Activated CD4-positive, alpha-beta memory T cell treated with anti-CD3 and anti-CD28 coated beads for 36 hours (primary cell): ENCODE measurements at regions not wholly inside any gene's neighbourhood (a gene's known extent, or its start where the extent isn't known, plus 50 kb on each side); places are given as distances from the start of the nearest gene placed in this dataset.

Source experiments
- CTCF ChIA-PET: fragments of 350-600 bp; sonication (Branson Sonifier 250); formaldehyde crosslinking; loops from one replicate; lab custom pipeline; 2021; ENCODE audit warnings: antibody characterized with exemption, inconsistent platforms; lab: Charles Lee
- POLR2A ChIA-PET: fragments of 350-600 bp; sonication (Branson Sonifier 250); formaldehyde crosslinking; loops from one replicate; lab custom pipeline; 2021; ENCODE audit warnings: antibody characterized with exemption; lab: Charles Lee
- DNase-seq: peaks from one replicate; pipeline ENCODE4 v3.0.0-alpha.2; 2020
- H3K27ac Mint-ChIP-seq: one replicate; pipeline ENCODE4 v1.8.0; 2021; ENCODE audit warnings: mixed read lengths
- H3K27me3 Mint-ChIP-seq: one replicate; pipeline ENCODE4 v1.8.0; 2021; ENCODE audit warnings: mixed read lengths
- H3K36me3 Mint-ChIP-seq: one replicate; pipeline ENCODE4 v1.8.0; 2021; ENCODE audit warnings: mixed read lengths
- H3K4me1 Mint-ChIP-seq: one replicate; pipeline ENCODE4 v1.8.0; 2021; ENCODE audit warnings: low read depth, mixed read lengths
- H3K4me3 Mint-ChIP-seq: one replicate; pipeline ENCODE4 v1.8.0; 2021; ENCODE audit warnings: mild to moderate bottlenecking, mixed read lengths
- H3K9me3 Mint-ChIP-seq: one replicate; pipeline ENCODE4 v1.8.0; 2021; ENCODE audit warnings: mixed read lengths
- intact Hi-C: fragments of 100-400 bp; cut with micrococcal nuclease; formaldehyde crosslinking; loops from one replicate; pipeline ENCODE4 v1.15.1; 2023

DNA sequence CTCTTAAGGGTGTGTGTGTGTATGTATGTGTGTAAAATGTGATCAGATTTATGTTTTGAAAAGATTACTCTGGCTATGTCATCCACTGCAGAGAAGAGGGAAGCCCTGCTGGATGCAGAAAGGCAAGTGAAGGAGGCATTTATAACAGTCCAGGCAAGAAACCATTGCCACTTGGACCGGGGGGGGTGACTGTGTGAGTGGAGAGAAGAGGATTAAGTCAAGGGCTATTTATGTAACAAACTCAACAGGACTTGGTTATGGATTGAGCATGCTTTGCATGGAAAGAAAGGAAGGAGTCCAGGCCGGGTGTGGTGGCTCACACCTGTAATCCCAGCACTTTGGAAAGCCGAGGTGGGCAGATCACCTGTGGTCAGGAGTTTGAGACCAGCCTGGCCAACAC, 143.0 kb downstream of the URB2 start:
- H3K36me3 Mint-ChIP-seq = no peaks in the 10 kb centered on the region
- H3K27ac Mint-ChIP-seq = no peak overlapping the region
- peaks cover 25% of the 10 kb centered on the region for H3K27me3 Mint-ChIP-seq
- intact Hi-C loops = no loop called here
- ChIA-PET POLR2A (no interaction called here), CTCF (no interaction called here)
- H3K4me3 Mint-ChIP-seq = no peak overlapping the region
- H3K9me3 Mint-ChIP-seq = no peaks in the 10 kb centered on the region
- H3K4me1 Mint-ChIP-seq = no peaks in the 10 kb centered on the region
- DNase-seq = no peak

DNA sequence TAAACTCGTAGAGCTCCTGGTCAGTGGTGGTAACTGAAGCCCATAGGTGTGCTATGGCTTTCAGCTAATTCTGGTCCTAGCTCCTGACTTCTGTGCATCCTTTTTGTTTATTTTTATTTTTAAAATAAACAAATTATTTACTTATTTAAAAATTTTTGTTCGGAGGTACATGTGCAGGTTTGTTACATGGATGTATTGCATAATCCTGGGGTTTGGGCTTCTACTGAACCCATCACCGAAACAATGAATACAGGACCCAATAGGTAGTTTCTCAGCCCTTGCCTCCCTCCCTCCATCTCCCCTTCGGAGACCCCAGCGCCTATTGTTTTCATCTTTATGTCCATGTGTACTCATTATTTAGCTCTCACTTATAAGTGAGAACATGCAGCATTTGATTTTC, 143.8 kb downstream of the URB2 start:
- H3K4me1 Mint-ChIP-seq = no peaks in the 10 kb centered on the region
- H3K27ac Mint-ChIP-seq = no peak overlapping the region
- ChIA-PET CTCF (no interaction called here), POLR2A (no interaction called here)
- H3K4me3 Mint-ChIP-seq = no peak overlapping the region
- H3K36me3 Mint-ChIP-seq = no peaks in the 10 kb centered on the region
- no peaks in the 10 kb centered on the region for H3K9me3 Mint-ChIP-seq
- no peak for DNase-seq
- intact Hi-C loops = no loop called here
- H3K27me3 Mint-ChIP-seq = peaks cover 26% of the 10 kb centered on the region

- CTCF ChIA-PET = no interaction called here
- peaks cover 16% of the 10 kb centered on the region for H3K27me3 Mint-ChIP-seq
- no peak overlapping the region for H3K4me3 Mint-ChIP-seq
- no peaks in the 10 kb centered on the region for H3K4me1 Mint-ChIP-seq
- no peaks in the 10 kb centered on the region for H3K9me3 Mint-ChIP-seq
- intact Hi-C loops = no loop called here
- no peak for DNase-seq
- POLR2A ChIA-PET = no interaction called here
- H3K36me3 Mint-ChIP-seq = no peaks in the 10 kb centered on the region
- H3K27ac Mint-ChIP-seq = no peak overlapping the region
Observed at GRCh38 chr1:229778794-229779193, 152.7 kb downstream of the URB2 start.

- peaks cover 10% of the 10 kb centered on the region for H3K27me3 Mint-ChIP-seq
- POLR2A ChIA-PET = no interaction called here
Observed at GRCh38 chr1:229781453-229781852, 155.4 kb downstream of the URB2 start.

DNA sequence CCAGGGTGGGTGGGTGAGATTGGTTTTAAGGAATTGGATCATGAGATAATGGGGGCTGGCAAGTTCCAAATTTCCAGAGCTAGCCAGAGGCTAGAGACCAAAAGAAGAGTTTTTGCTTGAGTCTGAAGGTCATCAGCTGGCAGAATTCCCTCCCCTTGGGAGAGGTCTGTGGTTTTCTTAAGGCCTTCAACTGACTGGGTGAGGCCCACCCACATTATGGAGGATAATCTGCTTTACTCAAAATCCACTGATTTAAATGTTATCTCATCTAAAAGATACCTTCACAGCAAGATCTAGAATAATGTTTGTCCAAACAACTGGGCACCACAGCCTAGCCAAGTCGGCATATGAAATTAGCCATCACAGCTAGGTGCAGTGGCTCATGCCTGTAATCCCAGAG, 156.4 kb downstream of the URB2 start:
- POLR2A ChIA-PET = no interaction called here
- Mint-ChIP-seq H3K9me3 (no peaks in the 10 kb centered on the region), H3K36me3 (no peaks in the 10 kb centered on the region), H3K4me3 (no peak overlapping the region), H3K4me1 (no peaks in the 10 kb centered on the region), H3K27me3 (peaks cover 10% of the 10 kb centered on the region), H3K27ac (no peak overlapping the region)
- intact Hi-C loops = no loop called here
- CTCF ChIA-PET = no interaction called here
- DNase-seq = no peak

More at GRCh38 chr1:229781453-229781852, 155.4 kb downstream of the URB2 start:
- H3K4me1 Mint-ChIP-seq = no peaks in the 10 kb centered on the region
- CTCF ChIA-PET = no interaction called here
- H3K9me3 Mint-ChIP-seq = no peaks in the 10 kb centered on the region
- DNase-seq = no peak
- H3K36me3 Mint-ChIP-seq = no peaks in the 10 kb centered on the region
- no peak overlapping the region for H3K27ac Mint-ChIP-seq
- intact Hi-C loops = no loop called here
- no peak overlapping the region for H3K4me3 Mint-ChIP-seq

DNA sequence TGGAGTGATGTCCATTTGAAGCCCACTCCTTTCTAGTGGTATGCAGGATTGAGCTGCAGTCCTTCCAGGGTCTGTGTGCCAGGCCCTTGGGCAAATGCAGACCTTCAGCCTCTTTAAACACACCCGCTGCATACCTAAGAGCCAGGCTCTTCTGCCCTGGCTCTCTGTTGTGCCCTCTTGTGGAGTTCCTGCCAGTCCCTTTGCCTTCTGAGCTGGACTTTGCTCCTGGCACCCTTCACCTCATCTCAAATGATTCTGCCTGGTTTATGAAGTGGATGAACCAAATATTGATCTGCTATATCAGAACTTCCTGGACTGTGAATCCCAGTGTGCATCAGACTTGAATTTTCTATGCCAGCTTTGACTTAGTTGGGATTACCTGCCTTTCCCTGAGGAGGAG, 158.8 kb downstream of the URB2 start:
- Mint-ChIP-seq H3K36me3 (no peaks in the 10 kb centered on the region), H3K27me3 (peaks cover 15% of the 10 kb centered on the region), H3K4me3 (no peak overlapping the region), H3K9me3 (peaks cover 2% of the 10 kb centered on the region), H3K27ac (no peak overlapping the region), H3K4me1 (no peaks in the 10 kb centered on the region)
- intact Hi-C loops = no loop called here
- POLR2A ChIA-PET = no interaction called here
- no peak for DNase-seq
- CTCF ChIA-PET = no interaction called here

- Mint-ChIP-seq H3K9me3 (peaks cover 11% of the 10 kb centered on the region), H3K36me3 (no peaks in the 10 kb centered on the region), H3K27me3 (peaks cover 10% of the 10 kb centered on the region), H3K27ac (no peak overlapping the region), H3K4me3 (no peak overlapping the region), H3K4me1 (no peaks in the 10 kb centered on the region)
- ChIA-PET CTCF (no interaction called here), POLR2A (no interaction called here)
- intact Hi-C loops = no loop called here
- DNase-seq = no peak
Observed at GRCh38 chr1:229786974-229787610, 161.0 kb downstream of the URB2 start.

- no peak overlapping the region for H3K27ac Mint-ChIP-seq
- POLR2A ChIA-PET = no interaction called here
- no peaks in the 10 kb centered on the region for H3K4me1 Mint-ChIP-seq
- no peak overlapping the region for H3K4me3 Mint-ChIP-seq
- CTCF ChIA-PET = no interaction called here
- H3K9me3 Mint-ChIP-seq = peaks cover 11% of the 10 kb centered on the region
- no peak for DNase-seq
- intact Hi-C loops = no loop called here
- peaks cover 7% of the 10 kb centered on the region for H3K27me3 Mint-ChIP-seq
- no peaks in the 10 kb centered on the region for H3K36me3 Mint-ChIP-seq
Observed at GRCh38 chr1:229788004-229788403, 162.0 kb downstream of the URB2 start.

DNA sequence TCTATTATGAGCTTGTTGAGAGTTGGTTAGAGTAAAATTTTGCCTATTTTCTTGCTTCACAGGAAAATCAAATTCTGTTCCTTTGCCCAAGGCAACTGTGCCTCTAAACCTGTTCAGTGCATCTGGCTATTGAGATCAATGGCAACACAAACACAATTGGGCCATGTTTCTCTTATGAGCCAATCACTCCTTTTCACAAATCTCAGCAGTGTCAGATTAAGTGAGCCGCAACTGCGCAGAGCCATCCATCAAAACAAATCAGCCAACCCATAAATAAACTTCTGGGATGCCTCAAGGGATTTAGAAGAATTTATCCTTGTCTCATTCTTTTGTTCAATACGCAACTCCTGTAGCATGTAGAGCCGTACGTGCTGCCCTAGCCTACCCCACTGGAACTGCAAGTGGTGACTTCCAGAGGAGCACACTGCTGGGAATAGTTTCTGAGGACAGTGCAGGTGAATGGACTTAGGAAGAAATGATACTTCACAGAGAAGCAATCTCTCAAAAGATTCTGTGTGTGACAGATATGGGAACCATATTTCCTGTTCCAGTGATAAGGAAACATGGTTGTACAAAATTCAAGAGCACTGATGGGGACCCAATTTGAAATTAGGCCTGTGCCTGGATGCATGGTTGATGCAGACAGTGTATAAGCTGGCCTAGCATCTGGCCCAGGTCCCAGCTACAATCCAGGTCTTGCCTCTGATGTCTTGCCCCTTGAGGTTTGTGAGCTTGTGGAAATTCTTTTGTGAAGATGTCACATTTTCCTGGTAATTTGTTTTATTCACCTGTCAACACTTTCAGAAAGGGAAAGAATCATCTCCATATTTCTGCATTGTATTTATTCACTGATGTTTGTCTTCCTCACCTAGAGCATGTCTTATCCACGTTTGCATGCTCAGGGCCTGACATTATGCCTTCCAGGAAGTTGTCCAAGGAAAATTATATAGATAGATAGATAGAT, 166.2 kb downstream of the URB2 start:
- Mint-ChIP-seq H3K4me3 (no peak overlapping the region), H3K4me1 (peaks cover 5% of the 10 kb centered on the region), H3K9me3 (peaks cover 11% of the 10 kb centered on the region), H3K27me3 (peaks cover 10% of the 10 kb centered on the region), H3K27ac (no peak overlapping the region), H3K36me3 (no peaks in the 10 kb centered on the region)
- CTCF ChIA-PET = no interaction called here
- DNase-seq = no peak
- intact Hi-C loops = no loop called here
- POLR2A ChIA-PET = no interaction called here

DNA sequence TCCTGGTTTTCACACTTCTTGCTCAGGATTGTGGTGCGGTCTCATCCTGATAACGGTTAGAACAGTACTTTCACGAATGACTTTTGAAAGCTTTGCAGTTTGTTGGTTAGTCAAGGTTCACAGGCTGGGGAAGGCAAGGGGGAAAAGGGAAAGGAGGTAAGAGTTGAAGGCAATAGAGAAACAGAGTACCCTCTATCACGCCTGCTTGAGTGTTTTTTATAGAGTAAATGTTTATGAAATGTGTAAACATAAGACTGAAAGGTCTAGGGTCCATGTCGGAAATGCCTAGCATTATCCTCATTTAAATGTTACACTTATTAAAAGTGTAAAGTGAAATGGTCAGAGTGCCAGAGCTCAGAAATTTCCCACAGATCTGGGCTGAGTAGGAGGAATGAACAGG, 167.4 kb downstream of the URB2 start:
- H3K27me3 Mint-ChIP-seq = peaks cover 6% of the 10 kb centered on the region
- CTCF ChIA-PET = no interaction called here
- peaks cover 11% of the 10 kb centered on the region for H3K9me3 Mint-ChIP-seq
- H3K4me3 Mint-ChIP-seq = no peak overlapping the region
- DNase-seq = no peak
- H3K36me3 Mint-ChIP-seq = no peaks in the 10 kb centered on the region
- no peak overlapping the region for H3K27ac Mint-ChIP-seq
- POLR2A ChIA-PET = no interaction called here
- peaks cover 5% of the 10 kb centered on the region for H3K4me1 Mint-ChIP-seq
- intact Hi-C loops = no loop called here

DNA sequence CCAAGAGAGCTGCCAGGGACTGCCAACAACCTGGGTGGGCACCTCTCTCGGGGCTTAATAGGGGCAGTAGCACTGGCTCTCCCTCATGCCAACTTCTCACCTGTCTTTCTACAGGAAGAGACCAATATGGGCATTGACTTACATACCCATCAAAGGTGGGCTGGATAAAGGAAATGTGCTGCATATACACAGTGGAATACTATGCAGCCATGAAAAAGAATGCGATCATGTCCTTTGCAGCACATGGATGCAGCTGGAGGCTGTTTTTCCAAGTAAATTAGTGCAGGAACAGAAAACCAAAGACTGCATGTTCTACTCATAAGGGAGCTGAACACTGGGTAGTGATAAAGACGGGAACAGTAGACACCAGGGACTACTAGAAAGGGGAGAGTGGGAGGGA, 172.5 kb downstream of the URB2 start:
- POLR2A ChIA-PET = no interaction called here
- Mint-ChIP-seq H3K27me3 (peaks cover 8% of the 10 kb centered on the region), H3K9me3 (peaks cover 2% of the 10 kb centered on the region), H3K36me3 (no peaks in the 10 kb centered on the region), H3K4me3 (no peak overlapping the region), H3K4me1 (peaks cover 5% of the 10 kb centered on the region), H3K27ac (no peak overlapping the region)
- intact Hi-C loops = no loop called here
- CTCF ChIA-PET = no interaction called here
- DNase-seq = no peak

- H3K4me3 Mint-ChIP-seq = no peak overlapping the region
- ChIA-PET POLR2A (interaction anchor here (0.6 kb wide), 1 partner anchor 1729 kb away, joined by 3 read pairs; no protein-coding TSS in a partner anchor), CTCF (no interaction called here)
- intact Hi-C loops = no loop called here
- H3K36me3 Mint-ChIP-seq = no peaks in the 10 kb centered on the region
- peaks cover 8% of the 10 kb centered on the region for H3K27me3 Mint-ChIP-seq
- no peak for DNase-seq
- H3K27ac Mint-ChIP-seq = no peak overlapping the region
- peaks cover 16% of the 10 kb centered on the region for H3K9me3 Mint-ChIP-seq
- H3K4me1 Mint-ChIP-seq = no peaks in the 10 kb centered on the region
Observed at GRCh38 chr1:229803626-229804217, 177.7 kb downstream of the URB2 start.
